Neural crest cell (in vitro differentiated cells): ENCODE measurements at regions not wholly inside any gene's neighbourhood (a gene's known extent, or its start where the extent isn't known, plus 50 kb on each side); places are given as distances from the start of the nearest gene placed in this dataset.
"Not testable (repeated sequence)": the region's sequence is repeated elsewhere in the genome, so short reads cannot be mapped to it uniquely, and the experiment has no call there.

Source experiments
- DNase-seq: peaks from one replicate; pipeline ENCODE4 v3.0.0; 2021; ENCODE audit warnings: low read depth, mixed read lengths, low spot score
- H3K27ac Mint-ChIP-seq: one replicate; pipeline ENCODE4 v1.8.0; 2021; ENCODE audit warnings: mild to moderate bottlenecking, mixed read lengths; ENCODE audit not compliant: unreplicated experiment
- H3K27me3 Mint-ChIP-seq: 2 replicates; pipeline ENCODE4 v1.8.0; 2021; ENCODE audit warnings: low read depth, mild to moderate bottlenecking, mixed read lengths
- H3K36me3 Mint-ChIP-seq: 2 replicates; pipeline ENCODE4 v1.8.0; 2021; ENCODE audit warnings: low read depth, mild to moderate bottlenecking, mixed read lengths
- H3K4me1 Mint-ChIP-seq: 2 replicates; pipeline ENCODE4 v1.8.0; 2021; ENCODE audit warnings: mixed read lengths
- H3K4me3 Mint-ChIP-seq: one replicate; pipeline ENCODE4 v1.8.0; 2021; ENCODE audit warnings: mild to moderate bottlenecking, mixed read lengths
- H3K9me3 Mint-ChIP-seq: 2 replicates; pipeline ENCODE4 v1.8.0; 2021; ENCODE audit warnings: mixed read lengths
- TF ChIP-seq, protein P1 (sequence below): fragments of 200-600 bp; sonication (generic); conservative IDR thresholded peaks from 2 replicates; pipeline ENCODE4 v1.5.0; 2021; ENCODE audit warnings: antibody characterized with exemption, mild to moderate bottlenecking

DNA sequence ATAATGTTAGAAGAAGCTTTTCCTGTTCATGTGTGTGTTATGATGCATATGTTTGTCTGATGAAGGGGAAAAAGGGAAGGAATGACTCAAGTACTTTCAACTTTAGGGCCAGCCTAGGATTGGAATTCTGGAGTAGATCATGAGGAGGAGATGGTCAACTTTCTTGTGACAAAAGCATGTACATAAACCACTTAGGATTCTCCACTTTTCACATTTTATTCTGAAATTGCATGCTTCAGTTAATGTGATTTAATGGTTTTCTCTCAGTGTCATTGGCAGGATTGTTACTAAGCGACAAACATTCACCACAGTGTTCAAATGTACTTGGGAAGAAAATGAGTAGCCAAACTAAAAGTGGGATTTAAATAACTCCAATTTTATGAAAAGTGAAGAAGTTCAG, 80.1 kb downstream of the UTRN start:
- Mint-ChIP-seq H3K36me3 (peaks cover 4% of the 10 kb centered on the region), H3K4me1 (peaks cover 16% of the 10 kb centered on the region), H3K27me3 (no peaks in the 10 kb centered on the region), H3K9me3 (no peaks in the 10 kb centered on the region), H3K4me3 (no peak overlapping the region), H3K27ac (no peak overlapping the region)
- DNase-seq: no peak
- TF ChIP-seq, protein P1, sequence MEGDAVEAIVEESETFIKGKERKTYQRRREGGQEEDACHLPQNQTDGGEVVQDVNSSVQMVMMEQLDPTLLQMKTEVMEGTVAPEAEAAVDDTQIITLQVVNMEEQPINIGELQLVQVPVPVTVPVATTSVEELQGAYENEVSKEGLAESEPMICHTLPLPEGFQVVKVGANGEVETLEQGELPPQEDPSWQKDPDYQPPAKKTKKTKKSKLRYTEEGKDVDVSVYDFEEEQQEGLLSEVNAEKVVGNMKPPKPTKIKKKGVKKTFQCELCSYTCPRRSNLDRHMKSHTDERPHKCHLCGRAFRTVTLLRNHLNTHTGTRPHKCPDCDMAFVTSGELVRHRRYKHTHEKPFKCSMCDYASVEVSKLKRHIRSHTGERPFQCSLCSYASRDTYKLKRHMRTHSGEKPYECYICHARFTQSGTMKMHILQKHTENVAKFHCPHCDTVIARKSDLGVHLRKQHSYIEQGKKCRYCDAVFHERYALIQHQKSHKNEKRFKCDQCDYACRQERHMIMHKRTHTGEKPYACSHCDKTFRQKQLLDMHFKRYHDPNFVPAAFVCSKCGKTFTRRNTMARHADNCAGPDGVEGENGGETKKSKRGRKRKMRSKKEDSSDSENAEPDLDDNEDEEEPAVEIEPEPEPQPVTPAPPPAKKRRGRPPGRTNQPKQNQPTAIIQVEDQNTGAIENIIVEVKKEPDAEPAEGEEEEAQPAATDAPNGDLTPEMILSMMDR: no peak

DNA sequence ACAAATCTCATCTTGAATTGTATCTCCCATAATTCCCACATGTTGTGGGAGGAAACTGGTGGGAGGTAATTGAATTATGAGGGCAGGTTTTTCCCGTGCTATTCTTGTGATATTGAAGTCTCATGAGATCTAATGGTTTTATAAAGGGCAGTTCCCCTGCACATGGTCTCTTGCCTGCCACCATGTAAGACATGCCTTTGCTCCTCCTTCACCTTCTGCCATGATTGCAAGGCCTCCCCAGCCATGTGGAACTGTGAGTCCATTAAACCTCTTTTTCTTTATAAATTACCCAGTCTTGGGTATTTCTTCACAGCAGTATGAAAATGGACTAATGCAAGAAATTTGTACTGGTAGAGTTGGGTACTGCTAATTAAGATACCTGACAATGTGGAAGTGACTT, 84.6 kb downstream of the UTRN start:
- not testable (repeated sequence) for H3K9me3 Mint-ChIP-seq, H3K27me3 Mint-ChIP-seq, H3K27ac Mint-ChIP-seq

DNA sequence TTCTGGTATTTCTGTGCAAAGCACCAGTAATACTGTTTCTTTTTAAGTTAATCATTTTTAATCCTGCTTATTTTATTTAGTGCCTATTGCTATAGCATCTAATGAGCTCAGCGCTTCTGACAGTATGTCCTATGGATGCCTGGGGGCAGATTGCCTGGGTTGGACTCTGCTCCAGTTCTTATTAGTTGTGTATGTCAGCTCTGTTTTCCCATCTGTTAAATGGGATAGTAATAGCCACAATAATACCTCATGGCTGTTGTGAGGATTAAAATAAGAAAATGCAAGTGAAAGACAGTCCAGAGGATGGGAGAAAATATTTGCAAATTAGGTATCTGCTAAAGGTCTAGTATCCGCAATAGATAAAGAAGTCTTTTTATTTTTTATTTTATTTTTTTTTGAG, 87.0 kb downstream of the UTRN start:
- DNase-seq: no peak
- TF ChIP-seq, protein P1: no peak
- H3K9me3 Mint-ChIP-seq: no peaks in the 10 kb centered on the region
- no peaks in the 10 kb centered on the region for H3K4me1 Mint-ChIP-seq
- H3K4me3 Mint-ChIP-seq: no peak overlapping the region
- H3K36me3 Mint-ChIP-seq: peaks cover 4% of the 10 kb centered on the region
- no peak overlapping the region for H3K27ac Mint-ChIP-seq
- no peaks in the 10 kb centered on the region for H3K27me3 Mint-ChIP-seq

More for the DNA sequence above, 84.6 kb downstream of the UTRN start:
- H3K36me3 Mint-ChIP-seq, H3K4me3 Mint-ChIP-seq, H3K4me1 Mint-ChIP-seq, DNase-seq: not testable (repeated sequence)

DNA sequence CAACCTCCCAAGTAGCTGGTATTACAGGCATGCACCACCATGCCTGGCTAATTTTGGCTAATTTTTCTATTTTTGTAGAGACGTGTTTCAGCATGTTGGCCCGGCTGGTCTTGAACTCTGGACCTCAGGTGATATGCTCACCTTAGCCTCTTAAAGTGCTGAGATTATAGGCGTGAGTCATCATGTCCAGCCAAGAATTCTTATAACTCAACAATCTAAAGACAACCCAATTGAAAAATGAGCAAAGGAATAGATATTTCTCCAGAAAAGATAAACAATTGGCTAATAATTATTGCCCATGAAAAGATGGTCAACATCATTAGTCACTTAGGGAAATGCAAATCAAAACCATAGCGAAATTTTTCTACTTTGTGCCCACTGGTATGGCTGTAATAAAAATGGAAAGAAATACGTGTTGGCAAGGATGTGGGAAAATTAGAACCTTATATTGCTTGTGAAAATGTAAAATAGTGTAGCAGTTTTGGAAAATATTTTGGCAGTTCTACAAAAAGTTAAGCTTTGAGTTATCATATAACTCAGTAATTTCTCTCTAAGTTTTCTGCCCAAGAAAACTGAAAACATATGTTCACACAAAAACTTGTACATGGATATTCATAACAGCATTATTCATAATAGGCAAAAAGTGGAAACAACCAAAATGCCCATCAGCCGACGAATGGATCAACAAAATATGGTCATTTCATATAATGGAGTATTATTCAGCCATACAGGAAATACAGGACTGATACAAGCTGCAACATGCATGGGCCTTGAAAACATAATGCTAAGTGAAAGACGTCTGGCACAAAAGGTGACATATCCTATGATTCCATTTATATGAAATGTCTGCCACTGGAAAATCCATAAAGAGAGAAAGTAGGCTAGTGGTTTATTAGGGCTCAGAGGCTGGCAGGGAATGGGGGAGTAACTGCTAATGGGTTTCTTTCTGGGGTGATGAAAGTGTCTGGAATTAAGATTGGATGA, 87.8 kb downstream of the UTRN start:
- Mint-ChIP-seq H3K27ac (no peak overlapping the region), H3K4me3 (no peak overlapping the region), H3K27me3 (no peaks in the 10 kb centered on the region), H3K36me3 (peaks cover 4% of the 10 kb centered on the region), H3K9me3 (no peaks in the 10 kb centered on the region), H3K4me1 (no peaks in the 10 kb centered on the region)
- TF ChIP-seq, protein P1: no peak
- no peak for DNase-seq

DNA sequence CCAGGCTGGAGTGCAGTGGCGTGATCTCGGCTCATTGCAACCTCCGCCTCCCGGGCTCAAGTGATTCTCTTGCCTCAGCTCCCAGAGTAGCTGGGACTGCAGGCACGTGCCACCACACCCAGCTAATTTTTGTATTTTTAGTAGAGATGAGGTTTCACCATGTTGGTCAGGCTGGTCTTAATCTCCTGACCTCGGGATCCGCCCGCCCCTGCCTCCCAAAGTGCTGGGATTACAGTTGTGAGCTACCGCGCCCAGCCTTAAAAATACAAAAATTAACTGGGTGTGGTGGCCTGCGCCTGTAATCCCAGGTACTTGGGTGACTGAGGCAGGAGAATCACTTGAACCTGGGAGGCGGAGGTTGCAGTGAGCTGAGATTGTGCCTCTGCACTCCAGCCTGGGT, 89.4 kb downstream of the UTRN start:
- not testable (repeated sequence) for H3K4me1 Mint-ChIP-seq, DNase-seq, H3K27me3 Mint-ChIP-seq, H3K4me3 Mint-ChIP-seq, H3K36me3 Mint-ChIP-seq, H3K27ac Mint-ChIP-seq, H3K9me3 Mint-ChIP-seq

DNA sequence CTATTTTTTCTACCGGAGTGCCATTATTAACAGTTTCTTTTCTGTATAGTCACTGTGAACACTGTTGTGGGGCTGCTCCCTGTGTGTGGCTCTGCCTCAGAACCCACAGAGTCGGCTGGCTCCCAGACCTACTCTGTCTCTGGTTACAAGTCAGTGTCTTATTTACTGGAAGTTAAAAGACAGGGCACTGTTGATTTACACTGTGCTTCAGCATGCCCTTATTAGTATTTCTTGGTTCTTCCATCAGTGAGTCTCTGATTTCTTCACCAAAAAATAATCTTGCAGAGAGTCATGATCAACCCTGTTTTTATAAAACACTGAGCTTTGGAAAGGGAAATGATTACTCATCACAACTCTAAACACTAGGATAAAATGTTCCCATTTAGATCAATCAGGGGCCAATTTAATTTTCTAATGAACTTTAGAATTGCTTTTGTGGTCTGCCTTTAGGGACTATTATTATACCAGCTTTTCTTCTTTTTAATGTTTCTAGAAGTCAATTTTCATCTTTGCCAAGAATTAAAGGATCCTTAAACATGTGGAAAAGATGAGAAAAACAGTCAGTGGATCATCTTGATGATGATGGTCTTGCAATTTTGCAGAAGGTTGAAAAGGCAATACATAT, 92.6 kb downstream of the UTRN start:
- no peaks in the 10 kb centered on the region for H3K27me3 Mint-ChIP-seq
- no peak for DNase-seq
- no peak overlapping the region for H3K27ac Mint-ChIP-seq
- H3K9me3 Mint-ChIP-seq: peaks cover 5% of the 10 kb centered on the region
- TF ChIP-seq, protein P1: no peak
- peaks cover 11% of the 10 kb centered on the region for H3K36me3 Mint-ChIP-seq
- no peak overlapping the region for H3K4me3 Mint-ChIP-seq
- no peaks in the 10 kb centered on the region for H3K4me1 Mint-ChIP-seq
